WTC11 (cell line): ENCODE measurements at regions not wholly inside any gene's neighbourhood (a gene's known extent, or its start where the extent isn't known, plus 50 kb on each side); places are given as distances from the start of the nearest gene placed in this dataset.

Experiments
- ATAC-seq: fragments of 200-7000 bp; cut with Tn5 transposase; 2 replicates; pipeline ENCODE4 v1.10.0; 2021; ENCODE audit warnings: mild to moderate bottlenecking, moderate library complexity
- CTCF ChIA-PET: fragments of 300-600 bp; sonication (Branson Sonifier 250); formaldehyde crosslinking; loops from one replicate; lab custom pipeline; 2021; ENCODE audit warnings: antibody characterized with exemption; lab: Charles Lee
- POLR2A ChIA-PET: fragments of 350-600 bp; sonication (Branson Sonifier 250); formaldehyde crosslinking; loops from one replicate; lab custom pipeline; 2021; ENCODE audit warnings: antibody characterized with exemption; lab: Charles Lee
- DNase-seq: peaks from one replicate; pipeline ENCODE4 v3.0.0; 2021; ENCODE audit warnings: low spot score
- H3K27ac Mint-ChIP-seq: 2 replicates; pipeline ENCODE4 v1.8.0; 2021; ENCODE audit warnings: mixed read lengths
- H3K27me3 Mint-ChIP-seq: 2 replicates; pipeline ENCODE4 v1.8.0; 2021; ENCODE audit warnings: low read depth, mild to moderate bottlenecking, moderate library complexity, mixed read lengths
- H3K36me3 Mint-ChIP-seq: 2 replicates; pipeline ENCODE4 v1.8.0; 2021; ENCODE audit warnings: mixed read lengths
- H3K4me1 Mint-ChIP-seq: 2 replicates; pipeline ENCODE4 v1.8.0; 2022; ENCODE audit warnings: mixed read lengths
- H3K4me3 Mint-ChIP-seq: 2 replicates; pipeline ENCODE4 v1.8.0; 2021; ENCODE audit warnings: mild to moderate bottlenecking, moderate library complexity, mixed read lengths
- H3K9me3 Mint-ChIP-seq: 2 replicates; pipeline ENCODE4 v1.8.0; 2021; ENCODE audit warnings: mixed read lengths
- CTCF ChIP-seq: fragments of 200-600 bp; IDR thresholded peaks from 2 replicates; pipeline ENCODE4 v1.8.0; 2022; ENCODE audit warnings: antibody characterized with exemption
- E2F1 ChIP-seq: sonication (generic); formaldehyde crosslinking; IDR thresholded peaks from 2 replicates; pipeline ENCODE4 v1.8.0; 2022; ENCODE audit warnings: mild to moderate bottlenecking, missing genetic modification reagents
- ELF4 ChIP-seq: sonication (generic); formaldehyde crosslinking; IDR thresholded peaks from 2 replicates; pipeline ENCODE4 v1.8.1; 2022; ENCODE audit warnings: low read depth, mild to moderate bottlenecking, moderate library complexity, missing genetic modification reagents
- EMX1 ChIP-seq: fragments of 250-450 bp; sonication (Bioruptor Pico); IDR thresholded peaks from 2 replicates; pipeline ENCODE4 v1.8.0; 2021; ENCODE audit warnings: mild to moderate bottlenecking
- FOXJ3 ChIP-seq: sonication (generic); formaldehyde crosslinking; IDR thresholded peaks from 2 replicates; pipeline ENCODE4 v1.9.0; 2021; ENCODE audit warnings: missing genetic modification reagents, mild to moderate bottlenecking, borderline replicate concordance
- HMGXB4 ChIP-seq: sonication (generic); formaldehyde crosslinking; IDR thresholded peaks from 2 replicates; pipeline ENCODE4 v1.8.1; 2023; ENCODE audit warnings: mild to moderate bottlenecking, moderate library complexity, missing genetic modification reagents
- KAT7 ChIP-seq: sonication (generic); formaldehyde crosslinking; IDR thresholded peaks from 2 replicates; pipeline ENCODE4 v1.8.1; 2023; ENCODE audit warnings: missing genetic modification reagents, mild to moderate bottlenecking, borderline replicate concordance
- NFE2L1 ChIP-seq: sonication (generic); formaldehyde crosslinking; IDR thresholded peaks from 2 replicates; pipeline ENCODE4 v1.8.1; 2023; ENCODE audit warnings: missing genetic modification reagents
- NFYB ChIP-seq: sonication (generic); formaldehyde crosslinking; conservative IDR thresholded peaks from 2 replicates; pipeline ENCODE4 v1.8.0; 2022; ENCODE audit warnings: low read depth, missing genetic modification reagents
- SOX15 ChIP-seq: fragments of 250-450 bp; sonication (Bioruptor Pico); IDR thresholded peaks from 2 replicates; pipeline ENCODE4 v1.9.0; 2021; ENCODE audit warnings: mild to moderate bottlenecking
- SP1 ChIP-seq: sonication (generic); formaldehyde crosslinking; conservative IDR thresholded peaks from 2 replicates; pipeline ENCODE4 v1.8.1; 2022; ENCODE audit warnings: missing genetic modification reagents
- STAT6 ChIP-seq: sonication (generic); formaldehyde crosslinking; conservative IDR thresholded peaks from 2 replicates; pipeline ENCODE4 v1.8.1; 2023; ENCODE audit warnings: mild to moderate bottlenecking, low read depth, missing genetic modification reagents, moderate library complexity
- TP53 ChIP-seq: sonication (generic); formaldehyde crosslinking; IDR thresholded peaks from 2 replicates; pipeline ENCODE4 v1.8.1; 2023; ENCODE audit warnings: mild to moderate bottlenecking, missing genetic modification reagents
- USF2 ChIP-seq: sonication (generic); formaldehyde crosslinking; IDR thresholded peaks from 2 replicates; pipeline ENCODE4 v1.8.1; 2023; ENCODE audit warnings: mild to moderate bottlenecking, missing genetic modification reagents, moderate library complexity
- ZNF138 ChIP-seq: sonication (generic); formaldehyde crosslinking; conservative IDR thresholded peaks from 2 replicates; pipeline ENCODE4 v1.8.1; 2022; ENCODE audit warnings: mild to moderate bottlenecking, moderate library complexity, missing genetic modification reagents
- ZNF425 ChIP-seq: fragments of 250-450 bp; sonication (Bioruptor Pico); conservative IDR thresholded peaks from 2 replicates; pipeline ENCODE4 v1.9.0; 2021; ENCODE audit warnings: mild to moderate bottlenecking
- ZSCAN18 ChIP-seq: fragments of 250-450 bp; sonication (Bioruptor Pico); IDR thresholded peaks from 2 replicates; pipeline ENCODE4 v2.1.2; 2022; ENCODE audit warnings: mild to moderate bottlenecking, moderate library complexity

- TF ChIP-seq NFE2L1 (no peak), HMGXB4 (CRISPR knock-in tag) (no peak), KAT7 (CRISPR knock-in tag) (no peak), ZNF425 (CRISPR knock-in tag) (no peak), USF2 (no peak), SP1 (CRISPR knock-in tag) (no peak), NFYB (CRISPR knock-in tag) (no peak), TP53 (CRISPR knock-in tag) (no peak)
- TF ChIP-seq, all 79 proteins: peak for 0
These were observed 106.3 kb upstream of the VCX3B start (continued) for GRCh38 chrX:8358302-8358701.

- Mint-ChIP-seq H3K27ac (no peak overlapping the region), H3K27me3 (no peaks in the 10 kb centered on the region), H3K9me3 (no peaks in the 10 kb centered on the region), H3K4me3 (no peak overlapping the region), H3K36me3 (no peaks in the 10 kb centered on the region), H3K4me1 (peaks cover 5% of the 10 kb centered on the region; the same call in 1 of the 2 replicates)
- ATAC-seq (peak; percentile 81), DNase-seq (peak; percentile 60)
- TF ChIP-seq ZNF138 (CRISPR knock-in tag) (no peak), CTCF (0 out of 2 replicates have a peak, but pooled peaks have one; percentile 15)
- ChIA-PET CTCF (interaction anchor here (0.5 to 1.4 kb wide), 10 partner anchors 10 to 375 kb away, joined by 3 to 16 read pairs (median 3); no protein-coding TSS in a partner anchor), POLR2A (interaction anchor here (0.6 kb wide), 1 partner anchor 59 kb away, joined by 3 read pairs; no protein-coding TSS in a partner anchor)
These were observed 100.1 kb upstream of the VCX3B start for GRCh38 chrX:8364369-8365141.

GRCh38 chrX:8366481-8366880, 98.1 kb upstream of the VCX3B start:
- ATAC-seq (no peak), DNase-seq (no peak)
- Mint-ChIP-seq H3K9me3 (no peaks in the 10 kb centered on the region), H3K4me3 (no peak overlapping the region), H3K36me3 (no peaks in the 10 kb centered on the region), H3K27ac (no peak overlapping the region), H3K4me1 (peaks cover 5% of the 10 kb centered on the region; the same call in 1 of the 2 replicates), H3K27me3 (no peaks in the 10 kb centered on the region)
- POLR2A ChIA-PET = no interaction called here
- CTCF ChIA-PET = no interaction called here
- TF ChIP-seq ZSCAN18 (CRISPR knock-in tag) (no peak), FOXJ3 (CRISPR knock-in tag) (no peak), EMX1 (no peak), SOX15 (CRISPR knock-in tag) (no peak), E2F1 (CRISPR knock-in tag) (no peak), STAT6 (no peak), USF2 (no peak), ELF4 (no peak)
